Calu3 (cell line): ENCODE measurements at regions not wholly inside any gene's neighbourhood (a gene's known extent, or its start where the extent isn't known, plus 50 kb on each side); places are given as distances from the start of the nearest gene placed in this dataset.

ENCODE experiments used
- BruUV-seq: library from RNA; stranded (reverse); fragments of 400-500 nt; replicated peaks from 2 replicates; lab custom pipeline; 2021; lab: Mats Ljungman, UMichigan
- CTCF ChIA-PET: fragments of 300-600 bp; sonication (Branson Sonifier 250); formaldehyde crosslinking; loops from one replicate; lab custom pipeline; 2022; ENCODE audit warnings: antibody characterized with exemption; lab: Charles Lee
- DNase-seq: peaks from one replicate; pipeline ENCODE4 v3.0.0; 2022
- H3K27ac Mint-ChIP-seq: one replicate; pipeline ENCODE4 v1.8.0; 2022; ENCODE audit warnings: mixed read lengths; ENCODE audit not compliant: unreplicated experiment
- H3K27me3 Mint-ChIP-seq: one replicate; pipeline ENCODE4 v1.8.0; 2022; ENCODE audit warnings: mixed read lengths; ENCODE audit not compliant: unreplicated experiment
- H3K36me3 Mint-ChIP-seq: one replicate; pipeline ENCODE4 v1.8.0; 2022; ENCODE audit warnings: mild to moderate bottlenecking, moderate library complexity, mixed read lengths; ENCODE audit not compliant: insufficient read depth, unreplicated experiment
- H3K4me1 Mint-ChIP-seq: one replicate; pipeline ENCODE4 v1.8.0; 2022; ENCODE audit warnings: mild to moderate bottlenecking, low read depth, mixed read lengths; ENCODE audit not compliant: unreplicated experiment
- H3K4me3 Mint-ChIP-seq: one replicate; pipeline ENCODE4 v1.8.0; 2022; ENCODE audit warnings: mild to moderate bottlenecking, low read depth, moderate library complexity, mixed read lengths; ENCODE audit not compliant: unreplicated experiment
- H3K9me3 Mint-ChIP-seq: one replicate; pipeline ENCODE4 v1.8.0; 2022; ENCODE audit warnings: low read depth, mixed read lengths; ENCODE audit not compliant: unreplicated experiment
- intact Hi-C: fragments of 100-400 bp; cut with micrococcal nuclease; formaldehyde crosslinking; loops from one replicate; pipeline ENCODE4 v1.10.0; 2022; ENCODE audit not compliant: unreplicated experiment
- TF ChIP-seq, protein P1 (sequence below): fragments of 200-600 bp; IDR thresholded peaks from one replicate; pipeline ENCODE4 v1.8.0; 2022; ENCODE audit warnings: antibody characterized with exemption; ENCODE audit not compliant: unreplicated experiment

GRCh38 chr3:55156851-55157650, 229.2 kb upstream of the LRTM1 start:
- CTCF ChIA-PET: no interaction called here
- Mint-ChIP-seq H3K27ac (no peak overlapping the region), H3K4me3 (no peak overlapping the region), H3K36me3 (no peaks in the 10 kb centered on the region), H3K9me3 (peaks cover 25% of the 10 kb centered on the region), H3K27me3 (no peaks in the 10 kb centered on the region), H3K4me1 (no peaks in the 10 kb centered on the region)
- no TSS peak for BruUV-seq
- DNase-seq: no peak
- intact Hi-C loops: no loop called here
- TF ChIP-seq, protein P1, sequence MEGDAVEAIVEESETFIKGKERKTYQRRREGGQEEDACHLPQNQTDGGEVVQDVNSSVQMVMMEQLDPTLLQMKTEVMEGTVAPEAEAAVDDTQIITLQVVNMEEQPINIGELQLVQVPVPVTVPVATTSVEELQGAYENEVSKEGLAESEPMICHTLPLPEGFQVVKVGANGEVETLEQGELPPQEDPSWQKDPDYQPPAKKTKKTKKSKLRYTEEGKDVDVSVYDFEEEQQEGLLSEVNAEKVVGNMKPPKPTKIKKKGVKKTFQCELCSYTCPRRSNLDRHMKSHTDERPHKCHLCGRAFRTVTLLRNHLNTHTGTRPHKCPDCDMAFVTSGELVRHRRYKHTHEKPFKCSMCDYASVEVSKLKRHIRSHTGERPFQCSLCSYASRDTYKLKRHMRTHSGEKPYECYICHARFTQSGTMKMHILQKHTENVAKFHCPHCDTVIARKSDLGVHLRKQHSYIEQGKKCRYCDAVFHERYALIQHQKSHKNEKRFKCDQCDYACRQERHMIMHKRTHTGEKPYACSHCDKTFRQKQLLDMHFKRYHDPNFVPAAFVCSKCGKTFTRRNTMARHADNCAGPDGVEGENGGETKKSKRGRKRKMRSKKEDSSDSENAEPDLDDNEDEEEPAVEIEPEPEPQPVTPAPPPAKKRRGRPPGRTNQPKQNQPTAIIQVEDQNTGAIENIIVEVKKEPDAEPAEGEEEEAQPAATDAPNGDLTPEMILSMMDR: no peak

- no TSS peak for BruUV-seq
- H3K4me1 Mint-ChIP-seq: no peaks in the 10 kb centered on the region
- no peak for DNase-seq
- H3K27ac Mint-ChIP-seq: no peak overlapping the region
- peaks cover 10% of the 10 kb centered on the region for H3K9me3 Mint-ChIP-seq
- CTCF ChIA-PET: no interaction called here
- TF ChIP-seq, protein P1: no peak
- no peaks in the 10 kb centered on the region for H3K27me3 Mint-ChIP-seq
- H3K36me3 Mint-ChIP-seq: no peaks in the 10 kb centered on the region
- H3K4me3 Mint-ChIP-seq: no peak overlapping the region
- intact Hi-C loops: no loop called here
Observed at GRCh38 chr3:55147856-55148720, 220.2 kb upstream of the LRTM1 start.

DNA sequence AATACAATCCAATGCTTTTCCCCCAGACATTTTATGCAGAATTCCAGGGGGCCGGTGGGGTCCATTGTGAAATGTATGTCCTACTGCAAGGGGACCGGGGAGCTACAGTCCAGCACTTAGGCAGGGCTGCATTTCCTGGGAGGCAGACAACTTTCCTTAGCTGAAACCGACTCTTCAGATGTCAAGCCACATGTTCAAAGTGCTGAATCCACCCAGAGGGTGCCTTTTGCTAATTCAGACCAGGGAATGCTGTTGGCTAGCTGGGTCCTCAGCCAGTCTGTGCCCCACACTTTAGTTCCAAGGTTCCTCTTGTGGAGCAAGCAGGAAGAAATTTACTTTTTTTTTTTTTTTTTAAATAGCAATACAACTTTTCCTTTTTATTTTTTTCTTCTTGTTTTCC, 219.5 kb upstream of the LRTM1 start:
- no peak overlapping the region for H3K27ac Mint-ChIP-seq
- BruUV-seq: no TSS peak

DNA sequence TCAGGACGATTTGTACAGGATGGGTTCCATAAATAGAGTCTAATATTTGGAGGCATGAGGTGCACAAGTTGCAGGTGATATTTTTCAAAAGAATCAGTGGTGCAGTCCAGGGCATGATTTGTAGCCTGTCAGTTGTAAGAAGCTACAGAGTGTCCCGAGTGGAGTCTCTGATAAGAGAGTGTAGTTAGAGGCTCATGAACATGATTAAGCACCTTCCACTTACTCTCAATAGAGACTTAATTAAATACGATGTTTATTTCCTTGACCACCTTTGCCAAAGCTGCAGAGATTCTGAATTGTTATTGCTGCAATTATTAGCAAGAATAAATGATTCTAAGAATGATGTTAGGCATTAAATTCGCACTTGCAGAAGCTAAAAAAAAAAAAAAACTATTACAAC, 218.4 kb upstream of the LRTM1 start:
- Mint-ChIP-seq H3K27me3 (no peaks in the 10 kb centered on the region), H3K4me3 (no peak overlapping the region), H3K4me1 (no peaks in the 10 kb centered on the region), H3K27ac (no peak overlapping the region), H3K9me3 (peaks cover 6% of the 10 kb centered on the region), H3K36me3 (no peaks in the 10 kb centered on the region)
- TF ChIP-seq, protein P1: no peak
- BruUV-seq: no TSS peak
- CTCF ChIA-PET: no interaction called here
- no peak for DNase-seq
- intact Hi-C loops: no loop called here

More for the DNA sequence above, 219.5 kb upstream of the LRTM1 start:
- H3K4me3 Mint-ChIP-seq: no peak overlapping the region
- H3K36me3 Mint-ChIP-seq: no peaks in the 10 kb centered on the region
- no peaks in the 10 kb centered on the region for H3K27me3 Mint-ChIP-seq
- H3K9me3 Mint-ChIP-seq: peaks cover 7% of the 10 kb centered on the region
- intact Hi-C loops: no loop called here
- TF ChIP-seq, protein P1: no peak
- DNase-seq: no peak
- CTCF ChIA-PET: no interaction called here
- H3K4me1 Mint-ChIP-seq: no peaks in the 10 kb centered on the region
